ENCODE measurements at regions not wholly inside any gene's neighbourhood (a gene's known extent, or its start where the extent isn't known, plus 50 kb on each side); places are given as distances from the start of the nearest gene placed in this dataset.

GRCh38 chr18:56511996-56512395 lies 126.4 kb downstream of the TXNL1 start:
- Histone ChIP-seq H3K27me3 (ENCODE audit: control insufficient read depth, insufficient read depth, low read length) (no peaks in the 10 kb centered on the region), H3K9me3 (ENCODE audit: control insufficient read depth, insufficient read depth, low read length) (no peaks in the 10 kb centered on the region), H3K36me3 (ENCODE audit: control insufficient read depth, insufficient read depth, low read length) (no peaks in the 10 kb centered on the region), H3K4me3 (ENCODE audit: low read depth, low read length) (no peak overlapping the region), H3K4me1 (ENCODE audit: control insufficient read depth, insufficient read depth, low read length) (peaks cover 9% of the 10 kb centered on the region), H3K9ac (ENCODE audit: low read depth, low read length) (no peak overlapping the region)

- Histone ChIP-seq H3K27me3 (ENCODE audit: control insufficient read depth, insufficient read depth, low read length) (no peaks in the 10 kb centered on the region), H3K36me3 (ENCODE audit: control insufficient read depth, insufficient read depth, low read length) (no peaks in the 10 kb centered on the region), H3K4me3 (ENCODE audit: low read depth, low read length) (no peak overlapping the region), H3K4me1 (ENCODE audit: control insufficient read depth, insufficient read depth, low read length) (peaks cover 9% of the 10 kb centered on the region), H3K9ac (ENCODE audit: low read depth, low read length) (no peak overlapping the region), H3K9me3 (ENCODE audit: control insufficient read depth, insufficient read depth, low read length) (no peaks in the 10 kb centered on the region)
These were observed 128.3 kb downstream of the TXNL1 start for GRCh38 chr18:56510108-56510507.

DNA sequence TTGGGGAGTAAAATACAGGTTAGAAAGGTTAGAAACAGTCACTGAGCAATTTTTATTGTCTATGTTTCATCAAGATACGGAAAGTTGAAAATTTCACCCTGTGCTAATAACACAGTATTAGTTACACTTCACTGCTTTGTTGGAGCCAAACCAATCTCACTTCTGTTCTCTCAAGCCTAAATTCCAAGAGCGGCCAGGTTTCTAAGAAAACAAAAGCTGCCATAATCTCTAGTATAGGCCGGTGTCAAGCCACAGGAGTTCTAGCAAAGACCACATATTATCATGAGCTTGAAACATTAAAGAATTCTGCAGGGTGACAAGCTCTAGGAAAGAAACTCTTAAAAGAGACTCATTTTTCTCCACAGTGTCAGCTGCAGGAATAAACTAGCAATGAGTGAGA lies 128.7 kb downstream of the TXNL1 start:
- Histone ChIP-seq H3K4me3 (ENCODE audit: low read depth, low read length) (no peak overlapping the region), H3K9ac (ENCODE audit: low read depth, low read length) (no peak overlapping the region), H3K4me1 (ENCODE audit: control insufficient read depth, insufficient read depth, low read length) (peaks cover 9% of the 10 kb centered on the region), H3K27me3 (ENCODE audit: control insufficient read depth, insufficient read depth, low read length) (no peaks in the 10 kb centered on the region), H3K9me3 (ENCODE audit: control insufficient read depth, insufficient read depth, low read length) (no peaks in the 10 kb centered on the region), H3K36me3 (ENCODE audit: control insufficient read depth, insufficient read depth, low read length) (no peaks in the 10 kb centered on the region)

- Histone ChIP-seq H3K9me3 (ENCODE audit: control insufficient read depth, insufficient read depth, low read length) (no peaks in the 10 kb centered on the region), H3K36me3 (ENCODE audit: control insufficient read depth, insufficient read depth, low read length) (no peaks in the 10 kb centered on the region), H3K9ac (ENCODE audit: low read depth, low read length) (no peak overlapping the region), H3K27me3 (ENCODE audit: control insufficient read depth, insufficient read depth, low read length) (no peaks in the 10 kb centered on the region), H3K4me3 (ENCODE audit: low read depth, low read length) (no peak overlapping the region), H3K4me1 (ENCODE audit: control insufficient read depth, insufficient read depth, low read length) (peaks cover 9% of the 10 kb centered on the region)
These were observed 129.9 kb downstream of the TXNL1 start for GRCh38 chr18:56508370-56509036.

- no peaks in the 10 kb centered on the region for H3K27me3 ChIP-seq (ENCODE audit: control insufficient read depth, insufficient read depth, low read length)
- H3K36me3 ChIP-seq (ENCODE audit: control insufficient read depth, insufficient read depth, low read length), result no peaks in the 10 kb centered on the region
- no peak overlapping the region for H3K4me3 ChIP-seq (ENCODE audit: low read depth, low read length)
- H3K9ac ChIP-seq (ENCODE audit: low read depth, low read length), result no peak overlapping the region
- no peaks in the 10 kb centered on the region for H3K9me3 ChIP-seq (ENCODE audit: control insufficient read depth, insufficient read depth, low read length)
- peaks cover 9% of the 10 kb centered on the region for H3K4me1 ChIP-seq (ENCODE audit: control insufficient read depth, insufficient read depth, low read length)
These were observed 132.4 kb downstream of the TXNL1 start for GRCh38 chr18:56505971-56506370.

DNA sequence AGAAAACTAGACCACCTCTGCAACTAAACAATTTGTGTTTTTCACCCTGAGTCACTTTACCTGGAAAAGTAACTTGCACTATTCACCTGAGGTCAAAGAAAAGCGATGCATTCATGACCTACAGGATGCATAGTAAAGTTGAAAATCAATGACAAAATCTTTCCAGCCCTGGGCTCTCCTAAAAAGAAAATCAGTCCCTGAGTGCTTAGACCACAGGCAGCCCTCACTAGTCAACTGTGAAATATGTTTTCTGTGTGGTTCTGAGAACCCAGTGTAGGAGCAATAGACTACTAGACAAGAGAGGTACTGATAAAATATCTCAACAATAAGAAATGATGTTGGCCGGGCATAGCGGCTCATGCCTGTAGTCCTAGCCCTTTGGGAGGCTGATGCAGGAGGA lies 133.1 kb downstream of the TXNL1 start:
- Histone ChIP-seq H3K36me3 (ENCODE audit: control insufficient read depth, insufficient read depth, low read length) (no peaks in the 10 kb centered on the region), H3K4me3 (ENCODE audit: low read depth, low read length) (no peak overlapping the region), H3K4me1 (ENCODE audit: control insufficient read depth, insufficient read depth, low read length) (peaks cover 9% of the 10 kb centered on the region), H3K9ac (ENCODE audit: low read depth, low read length) (no peak overlapping the region), H3K27me3 (ENCODE audit: control insufficient read depth, insufficient read depth, low read length) (no peaks in the 10 kb centered on the region), H3K9me3 (ENCODE audit: control insufficient read depth, insufficient read depth, low read length) (no peaks in the 10 kb centered on the region)

DNA sequence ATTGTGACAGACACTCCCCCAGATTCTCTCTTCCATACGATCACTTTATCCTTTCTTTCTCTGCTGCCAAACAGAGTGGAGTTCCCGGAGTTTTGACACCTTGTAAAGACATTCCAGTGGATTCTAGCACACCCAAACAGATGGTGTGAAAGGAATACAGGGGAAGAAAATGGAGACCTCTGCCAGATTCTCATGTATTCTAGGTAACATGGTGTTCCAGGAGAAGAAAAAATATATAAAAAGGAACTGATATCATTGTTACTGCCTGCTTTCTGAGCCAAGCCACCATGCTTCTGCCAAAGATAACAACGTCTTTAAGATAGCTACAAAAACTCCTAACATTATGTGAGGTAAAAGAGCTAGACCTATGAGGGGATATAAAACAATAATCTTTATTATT lies 136.5 kb downstream of the TXNL1 start:
- H3K9ac ChIP-seq (ENCODE audit: low read depth, low read length), result no peak overlapping the region
- H3K36me3 ChIP-seq (ENCODE audit: control insufficient read depth, insufficient read depth, low read length), result no peaks in the 10 kb centered on the region
- H3K4me3 ChIP-seq (ENCODE audit: low read depth, low read length), result no peak overlapping the region
- H3K9me3 ChIP-seq (ENCODE audit: control insufficient read depth, insufficient read depth, low read length), result no peaks in the 10 kb centered on the region
- H3K4me1 ChIP-seq (ENCODE audit: control insufficient read depth, insufficient read depth, low read length), result no peaks in the 10 kb centered on the region
- H3K27me3 ChIP-seq (ENCODE audit: control insufficient read depth, insufficient read depth, low read length), result no peaks in the 10 kb centered on the region

DNA sequence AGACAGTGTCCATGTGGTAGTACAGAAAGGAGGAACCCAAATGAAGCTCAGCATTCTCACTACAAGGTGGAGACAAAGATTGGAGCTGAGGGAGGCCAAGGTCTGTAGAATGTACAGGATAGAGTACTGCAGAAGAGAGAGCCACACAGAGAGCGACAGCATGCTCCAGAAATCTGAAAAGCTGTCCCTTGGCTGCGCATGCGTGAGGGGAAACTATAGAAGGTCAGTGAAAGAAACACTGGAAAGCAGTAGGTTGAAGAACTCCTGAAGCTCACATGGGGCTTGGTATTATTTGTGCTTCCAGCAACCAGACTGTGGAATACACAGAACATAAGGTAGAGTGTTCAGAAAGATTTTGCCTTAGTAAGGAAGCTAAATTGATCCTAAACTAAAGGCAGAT lies 142.5 kb downstream of the TXNL1 start:
- Histone ChIP-seq H3K27me3 (ENCODE audit: control insufficient read depth, insufficient read depth, low read length) (no peaks in the 10 kb centered on the region), H3K9ac (ENCODE audit: low read depth, low read length) (no peak overlapping the region), H3K36me3 (ENCODE audit: control insufficient read depth, insufficient read depth, low read length) (no peaks in the 10 kb centered on the region), H3K9me3 (ENCODE audit: control insufficient read depth, insufficient read depth, low read length) (no peaks in the 10 kb centered on the region), H3K4me3 (ENCODE audit: low read depth, low read length) (no peak overlapping the region), H3K4me1 (ENCODE audit: control insufficient read depth, insufficient read depth, low read length) (no peaks in the 10 kb centered on the region)

- H3K27me3 ChIP-seq (ENCODE audit: control insufficient read depth, insufficient read depth, low read length), result no peaks in the 10 kb centered on the region
These were observed 144.9 kb downstream of the TXNL1 start for GRCh38 chr18:56493531-56493930.

GRCh38 chr18:56492136-56492535 lies 146.3 kb downstream of the TXNL1 start:
- H3K36me3 ChIP-seq (ENCODE audit: control insufficient read depth, insufficient read depth, low read length), result no peaks in the 10 kb centered on the region
- no peaks in the 10 kb centered on the region for H3K9me3 ChIP-seq (ENCODE audit: control insufficient read depth, insufficient read depth, low read length)
- no peak overlapping the region for H3K9ac ChIP-seq (ENCODE audit: low read depth, low read length)
- no peak overlapping the region for H3K4me3 ChIP-seq (ENCODE audit: low read depth, low read length)
- H3K4me1 ChIP-seq (ENCODE audit: control insufficient read depth, insufficient read depth, low read length), result no peaks in the 10 kb centered on the region
- no peaks in the 10 kb centered on the region for H3K27me3 ChIP-seq (ENCODE audit: control insufficient read depth, insufficient read depth, low read length)

More at GRCh38 chr18:56493531-56493930, 144.9 kb downstream of the TXNL1 start:
- Histone ChIP-seq H3K4me3 (ENCODE audit: low read depth, low read length) (no peak overlapping the region), H3K36me3 (ENCODE audit: control insufficient read depth, insufficient read depth, low read length) (no peaks in the 10 kb centered on the region), H3K9ac (ENCODE audit: low read depth, low read length) (no peak overlapping the region), H3K9me3 (ENCODE audit: control insufficient read depth, insufficient read depth, low read length) (no peaks in the 10 kb centered on the region), H3K4me1 (ENCODE audit: control insufficient read depth, insufficient read depth, low read length) (no peaks in the 10 kb centered on the region)

DNA sequence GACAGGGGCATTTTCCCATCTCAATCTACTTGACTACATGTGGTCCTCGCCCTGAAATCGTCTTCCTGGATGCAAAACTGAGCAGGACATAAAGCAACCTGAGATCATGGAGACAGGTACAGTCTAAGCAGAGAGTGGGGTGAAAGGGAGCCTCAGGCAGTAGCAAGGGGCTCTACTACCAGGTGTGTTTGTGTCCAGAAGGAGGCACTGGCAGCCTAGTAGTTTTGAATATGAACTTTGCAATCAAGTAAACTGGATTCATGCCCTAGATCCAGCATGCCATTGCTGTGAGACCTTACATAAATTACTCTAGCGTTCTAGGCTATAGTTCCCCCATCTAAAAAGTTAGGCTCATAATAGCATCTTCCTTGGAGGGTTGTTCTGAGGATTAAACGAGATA lies 147.4 kb downstream of the TXNL1 start:
- H3K4me1 ChIP-seq (ENCODE audit: control insufficient read depth, insufficient read depth, low read length), result no peaks in the 10 kb centered on the region
- no peak overlapping the region for H3K9ac ChIP-seq (ENCODE audit: low read depth, low read length)
- no peaks in the 10 kb centered on the region for H3K27me3 ChIP-seq (ENCODE audit: control insufficient read depth, insufficient read depth, low read length)
- no peaks in the 10 kb centered on the region for H3K36me3 ChIP-seq (ENCODE audit: control insufficient read depth, insufficient read depth, low read length)
- H3K4me3 ChIP-seq (ENCODE audit: low read depth, low read length), result no peak overlapping the region
- H3K9me3 ChIP-seq (ENCODE audit: control insufficient read depth, insufficient read depth, low read length), result no peaks in the 10 kb centered on the region

GRCh38 chr18:56489893-56490292 lies 148.5 kb downstream of the TXNL1 start:
- Histone ChIP-seq H3K27me3 (ENCODE audit: control insufficient read depth, insufficient read depth, low read length) (no peaks in the 10 kb centered on the region), H3K4me3 (ENCODE audit: low read depth, low read length) (no peak overlapping the region), H3K36me3 (ENCODE audit: control insufficient read depth, insufficient read depth, low read length) (no peaks in the 10 kb centered on the region), H3K4me1 (ENCODE audit: control insufficient read depth, insufficient read depth, low read length) (no peaks in the 10 kb centered on the region), H3K9me3 (ENCODE audit: control insufficient read depth, insufficient read depth, low read length) (no peaks in the 10 kb centered on the region), H3K9ac (ENCODE audit: low read depth, low read length) (no peak overlapping the region)
